ENCODE measurements at regions not wholly inside any gene's neighbourhood (a gene's known extent, or its start where the extent isn't known, plus 50 kb on each side); places are given as distances from the start of the nearest gene placed in this dataset.

DNA sequence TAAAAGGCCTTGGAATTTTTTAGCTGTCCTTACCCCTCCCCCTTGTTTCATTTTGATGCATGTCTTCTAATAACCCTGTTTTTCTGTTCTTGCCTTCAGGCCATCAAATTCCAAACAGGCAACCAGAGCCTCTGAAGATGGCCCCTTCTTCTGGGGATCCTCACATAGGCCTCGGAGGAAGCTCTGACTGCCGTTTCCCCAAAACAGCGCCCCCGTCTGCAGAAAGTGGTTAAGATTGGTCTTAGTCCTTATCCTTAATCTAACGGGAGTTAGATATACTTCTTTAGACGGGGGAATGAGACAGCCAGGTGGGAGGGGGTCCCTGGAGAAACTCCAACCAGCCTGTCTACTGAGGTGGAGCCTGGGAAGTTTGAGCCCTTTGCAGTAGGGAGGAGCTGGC lies 226.3 kb upstream of the ZNF608 start:
- no peak overlapping the region for H3K27ac ChIP-seq (ENCODE audit: low read depth, low read length, poor library complexity, severe bottlenecking)
- peaks cover 5% of the 10 kb centered on the region; the same call in 1 of the 2 replicates for H3K9me3 ChIP-seq (ENCODE audit: low read length)
- ChIA-PET POLR2A (interaction anchor here (0.6 to 1.0 kb wide), 3 partner anchors 9 to 26 kb away, joined by 3 to 7 read pairs (median 4); no protein-coding TSS in a partner anchor), CTCF (ENCODE audit: unreplicated experiment) (no interaction called here)
- peaks cover 14% of the 10 kb centered on the region for H3K36me3 ChIP-seq (ENCODE audit: insufficient read depth, low read length)
- H3K79me2 ChIP-seq (ENCODE audit: insufficient read depth, low read depth, low read length) = no peaks in the 10 kb centered on the region
- peak overlapping the region; percentile 41; the same call in 1 of the 2 replicates for H3K4me2 ChIP-seq (ENCODE audit: low read length)
- no peak overlapping the region for H3K4me3 ChIP-seq (ENCODE audit: low read depth, low read length, poor library complexity, severe bottlenecking)
- no peaks in the 10 kb centered on the region for H3K9me2 ChIP-seq (ENCODE audit: insufficient read depth, low read length)
- DNase-seq (ENCODE audit: low spot score) = no peak
- no TSS peak for BruUV-seq (replicated peaks)
- no peak overlapping the region for H2AFZ ChIP-seq (ENCODE audit: low read length)
- intact Hi-C loops (cut with micrococcal nuclease; ENCODE audit: unreplicated experiment) = no loop called here
- no peak for TF ChIP-seq EZH2phosphoT487 (IDR thresholded peaks at IDR 0.05; ENCODE audit: borderline replicate concordance, low read depth, low read length)
- TF ChIP-seq, protein P1, sequence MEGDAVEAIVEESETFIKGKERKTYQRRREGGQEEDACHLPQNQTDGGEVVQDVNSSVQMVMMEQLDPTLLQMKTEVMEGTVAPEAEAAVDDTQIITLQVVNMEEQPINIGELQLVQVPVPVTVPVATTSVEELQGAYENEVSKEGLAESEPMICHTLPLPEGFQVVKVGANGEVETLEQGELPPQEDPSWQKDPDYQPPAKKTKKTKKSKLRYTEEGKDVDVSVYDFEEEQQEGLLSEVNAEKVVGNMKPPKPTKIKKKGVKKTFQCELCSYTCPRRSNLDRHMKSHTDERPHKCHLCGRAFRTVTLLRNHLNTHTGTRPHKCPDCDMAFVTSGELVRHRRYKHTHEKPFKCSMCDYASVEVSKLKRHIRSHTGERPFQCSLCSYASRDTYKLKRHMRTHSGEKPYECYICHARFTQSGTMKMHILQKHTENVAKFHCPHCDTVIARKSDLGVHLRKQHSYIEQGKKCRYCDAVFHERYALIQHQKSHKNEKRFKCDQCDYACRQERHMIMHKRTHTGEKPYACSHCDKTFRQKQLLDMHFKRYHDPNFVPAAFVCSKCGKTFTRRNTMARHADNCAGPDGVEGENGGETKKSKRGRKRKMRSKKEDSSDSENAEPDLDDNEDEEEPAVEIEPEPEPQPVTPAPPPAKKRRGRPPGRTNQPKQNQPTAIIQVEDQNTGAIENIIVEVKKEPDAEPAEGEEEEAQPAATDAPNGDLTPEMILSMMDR (conservative IDR thresholded peaks at IDR 0.05; ENCODE audit: low read length) = peak; percentile 50
- no peaks in the 10 kb centered on the region for H4K20me1 ChIP-seq (ENCODE audit: insufficient read depth, low read length)
- peaks cover 22% of the 10 kb centered on the region for H3K4me1 ChIP-seq (ENCODE audit: insufficient read depth, low read length, poor library complexity, severe bottlenecking)

DNA sequence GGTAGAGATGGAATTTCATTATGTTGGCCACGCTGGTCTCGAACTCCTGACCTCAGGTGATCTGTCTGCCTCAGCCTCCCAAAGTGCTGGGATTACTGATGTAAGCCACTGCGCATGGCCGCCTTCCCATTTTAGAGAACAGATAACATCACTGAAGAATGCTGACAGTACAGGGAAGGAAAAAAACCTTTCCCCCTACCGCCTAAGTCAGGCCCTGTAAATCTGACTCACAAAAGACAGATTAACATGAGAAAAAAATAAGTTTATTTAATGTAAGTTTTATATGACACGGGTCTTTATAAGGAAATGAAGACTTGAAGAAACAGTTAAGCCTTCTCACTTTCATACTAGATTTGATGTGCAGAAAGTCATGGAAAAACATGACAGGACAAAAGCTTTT lies 227.2 kb upstream of the ZNF608 start:
- Histone ChIP-seq H3K36me3 (ENCODE audit: insufficient read depth, low read length) (peaks cover 18% of the 10 kb centered on the region), H3K4me3 (ENCODE audit: low read depth, low read length, poor library complexity, severe bottlenecking) (no peak overlapping the region), H3K27ac (ENCODE audit: low read depth, low read length, poor library complexity, severe bottlenecking) (no peak overlapping the region), H3K9me2 (ENCODE audit: insufficient read depth, low read length) (no peaks in the 10 kb centered on the region), H2AFZ (ENCODE audit: low read length) (peak overlapping the region; percentile 63), H4K20me1 (ENCODE audit: insufficient read depth, low read length) (no peaks in the 10 kb centered on the region), H3K79me2 (ENCODE audit: insufficient read depth, low read depth, low read length) (no peaks in the 10 kb centered on the region), H3K4me2 (ENCODE audit: low read length) (peak overlapping the region; percentile 17; the same call in 1 of the 2 replicates), H3K9me3 (ENCODE audit: low read length) (peaks cover 5% of the 10 kb centered on the region; the same call in 1 of the 2 replicates), H3K4me1 (ENCODE audit: insufficient read depth, low read length, poor library complexity, severe bottlenecking) (peaks cover 22% of the 10 kb centered on the region)
- ChIA-PET POLR2A (interaction anchor here (1.0 to 1.8 kb wide), 3 partner anchors 8 to 23 kb away, joined by 3 to 5 read pairs (median 3); no protein-coding TSS in a partner anchor), CTCF (ENCODE audit: unreplicated experiment) (no interaction called here)
- intact Hi-C loops (cut with micrococcal nuclease; ENCODE audit: unreplicated experiment) = no loop called here
- no TSS peak for BruUV-seq (replicated peaks)
- DNase-seq (ENCODE audit: low spot score) = no peak
- TF ChIP-seq EZH2phosphoT487 (IDR thresholded peaks at IDR 0.05; ENCODE audit: borderline replicate concordance, low read depth, low read length) = no peak
- TF ChIP-seq, protein P1 (conservative IDR thresholded peaks at IDR 0.05; ENCODE audit: low read length) = no peak

- Histone ChIP-seq H3K9me3 (ENCODE audit: low read length) (peaks cover 5% of the 10 kb centered on the region; the same call in 1 of the 2 replicates), H3K36me3 (ENCODE audit: insufficient read depth, low read length) (peaks cover 18% of the 10 kb centered on the region), H3K4me2 (ENCODE audit: low read length) (no peak overlapping the region), H3K27ac (ENCODE audit: low read depth, low read length, poor library complexity, severe bottlenecking) (no peak overlapping the region), H4K20me1 (ENCODE audit: insufficient read depth, low read length) (no peaks in the 10 kb centered on the region), H3K4me1 (ENCODE audit: insufficient read depth, low read length, poor library complexity, severe bottlenecking) (peaks cover 46% of the 10 kb centered on the region), H3K9me2 (ENCODE audit: insufficient read depth, low read length) (no peaks in the 10 kb centered on the region), H3K79me2 (ENCODE audit: insufficient read depth, low read depth, low read length) (no peaks in the 10 kb centered on the region), H3K4me3 (ENCODE audit: low read depth, low read length, poor library complexity, severe bottlenecking) (no peak overlapping the region), H2AFZ (ENCODE audit: low read length) (no peak overlapping the region)
- BruUV-seq (replicated peaks) = no TSS peak
- POLR2A ChIA-PET = interaction anchor here (0.6 to 1.5 kb wide), 4 partner anchors 18 to 950 kb away, joined by 3 to 5 read pairs (median 4); no protein-coding TSS in a partner anchor
- intact Hi-C loops (cut with micrococcal nuclease; ENCODE audit: unreplicated experiment) = no loop called here
- TF ChIP-seq EZH2phosphoT487 (IDR thresholded peaks at IDR 0.05; ENCODE audit: borderline replicate concordance, low read depth, low read length) = no peak
- TF ChIP-seq, protein P1 (conservative IDR thresholded peaks at IDR 0.05; ENCODE audit: low read length) = no peak
- no peak for DNase-seq (ENCODE audit: low spot score)
- CTCF ChIA-PET (ENCODE audit: unreplicated experiment) = no interaction called here
Observed at GRCh38 chr5:124976086-124976485, 229.6 kb upstream of the ZNF608 start.
